ENCODE measurements at regions not wholly inside any gene's neighbourhood (a gene's known extent, or its start where the extent isn't known, plus 50 kb on each side); places are given as distances from the start of the nearest gene placed in this dataset.

GRCh38 chr16:6861135-6861814 is 471.4 kb upstream of the RBFOX1 start:
- intact Hi-C loops (cut with DNase I; ENCODE audit: low total_unique reads): no loop called here
- no peak for TF ChIP-seq CTCF (IDR thresholded peaks at IDR 0.05)
- no peak for TF ChIP-seq POLR2A (IDR thresholded peaks at IDR 0.05)
- Histone ChIP-seq H3K36me3 (ENCODE audit: low read depth, missing control alignments) (no peaks in the 10 kb centered on the region), H3K27ac (no peak overlapping the region), H3K9me3 (no peaks in the 10 kb centered on the region), H3K27me3 (no peaks in the 10 kb centered on the region), H3K4me1 (no peaks in the 10 kb centered on the region), H3K4me3 (no peak overlapping the region)
- 39 to 40% methylated on average over 8 of the region's 8 CpGs for WGBS, 2 donors
- DNase-seq: no peak

- 37 to 45% methylated on average over 5 of the region's 5 CpGs for WGBS, 2 donors
- no peaks in the 10 kb centered on the region for H3K4me1 ChIP-seq
- intact Hi-C loops (cut with DNase I; ENCODE audit: low total_unique reads): no loop called here
- H3K27me3 ChIP-seq: no peaks in the 10 kb centered on the region
- TF ChIP-seq CTCF (IDR thresholded peaks at IDR 0.05): no peak
- TF ChIP-seq POLR2A (IDR thresholded peaks at IDR 0.05): no peak
- H3K9me3 ChIP-seq: no peaks in the 10 kb centered on the region
- H3K36me3 ChIP-seq (ENCODE audit: low read depth, missing control alignments): no peaks in the 10 kb centered on the region
- no peak overlapping the region for H3K4me3 ChIP-seq
- H3K27ac ChIP-seq: no peak overlapping the region
- peak; percentile 14 for DNase-seq
These were observed 475.1 kb upstream of the RBFOX1 start for GRCh38 chr16:6857575-6857974.

- 70 to 76% methylated on average over 5 of the region's 5 CpGs for WGBS, 2 donors
- no peak overlapping the region for H3K4me3 ChIP-seq
- no peaks in the 10 kb centered on the region for H3K4me1 ChIP-seq
- H3K36me3 ChIP-seq (ENCODE audit: low read depth, missing control alignments): no peaks in the 10 kb centered on the region
- intact Hi-C loops (cut with DNase I; ENCODE audit: low total_unique reads): no loop called here
- no peaks in the 10 kb centered on the region for H3K9me3 ChIP-seq
- no peaks in the 10 kb centered on the region for H3K27me3 ChIP-seq
- TF ChIP-seq POLR2A (IDR thresholded peaks at IDR 0.05) (no peak), CTCF (IDR thresholded peaks at IDR 0.05) (no peak)
- DNase-seq: no peak
- H3K27ac ChIP-seq: no peak overlapping the region
These were observed 476.1 kb upstream of the RBFOX1 start for GRCh38 chr16:6856578-6856977.

- Histone ChIP-seq H3K4me3 (no peak overlapping the region), H3K36me3 (ENCODE audit: low read depth, missing control alignments) (no peaks in the 10 kb centered on the region), H3K27me3 (no peaks in the 10 kb centered on the region), H3K9me3 (no peaks in the 10 kb centered on the region), H3K4me1 (no peaks in the 10 kb centered on the region), H3K27ac (no peak overlapping the region)
- DNase-seq: no peak
- TF ChIP-seq CTCF (IDR thresholded peaks at IDR 0.05) (no peak), POLR2A (IDR thresholded peaks at IDR 0.05) (no peak)
- intact Hi-C loops (cut with DNase I; ENCODE audit: low total_unique reads): no loop called here
- WGBS, 2 donors: 52 to 71% methylated on average over 6 of the region's 6 CpGs
These were observed 479.1 kb upstream of the RBFOX1 start for GRCh38 chr16:6853565-6853964.

- H3K9me3 ChIP-seq: no peaks in the 10 kb centered on the region
- no peak for TF ChIP-seq CTCF (IDR thresholded peaks at IDR 0.05)
- TF ChIP-seq POLR2A (IDR thresholded peaks at IDR 0.05): no peak
- DNase-seq: peak; percentile 14
- no peaks in the 10 kb centered on the region for H3K27me3 ChIP-seq
- no peak overlapping the region for H3K27ac ChIP-seq
- WGBS, 2 donors: 55 to 60% methylated on average over 3 of the region's 3 CpGs
- H3K4me3 ChIP-seq: no peak overlapping the region
- intact Hi-C loops (cut with DNase I; ENCODE audit: low total_unique reads): no loop called here
- H3K4me1 ChIP-seq: no peaks in the 10 kb centered on the region
- H3K36me3 ChIP-seq (ENCODE audit: low read depth, missing control alignments): no peaks in the 10 kb centered on the region
These were observed 479.9 kb upstream of the RBFOX1 start for GRCh38 chr16:6852643-6853225.
